Activated gamma-delta T cell (primary cell): ENCODE measurements at regions not wholly inside any gene's neighbourhood (a gene's known extent, or its start where the extent isn't known, plus 50 kb on each side); places are given as distances from the start of the nearest gene placed in this dataset.
"Not testable (repeated sequence)": the region's sequence is repeated elsewhere in the genome, so short reads cannot be mapped to it uniquely, and the experiment has no call there.

ENCODE experiments used
- DNase-seq: peaks from one replicate; lab custom pipeline; 2025; lab: John Stamatoyannopoulos, UW

DNA sequence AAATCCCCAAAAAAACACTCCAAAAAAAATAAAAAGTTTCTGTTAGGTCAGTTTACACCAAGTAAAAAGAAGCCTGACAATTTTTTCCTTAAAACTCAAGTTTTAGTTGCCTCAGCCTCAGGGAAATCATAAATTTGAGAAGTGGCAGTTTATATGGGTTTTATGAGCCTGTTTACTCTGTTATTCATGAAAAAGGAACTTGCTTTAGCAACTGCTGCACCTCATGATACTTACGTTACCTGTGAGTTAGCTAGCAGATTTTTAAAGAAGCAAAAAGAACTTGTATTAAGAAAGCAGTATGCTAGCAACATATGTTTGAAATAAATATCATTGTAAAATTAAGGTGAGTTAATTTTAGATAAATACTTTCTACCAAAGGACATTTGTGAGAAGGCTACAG lies 1264.5 kb upstream of the PHF14 start:
- no peak for DNase-seq

- no peak for DNase-seq
Observed at GRCh38 chr7:9711259-9711918, 1262.3 kb upstream of the PHF14 start.

DNA sequence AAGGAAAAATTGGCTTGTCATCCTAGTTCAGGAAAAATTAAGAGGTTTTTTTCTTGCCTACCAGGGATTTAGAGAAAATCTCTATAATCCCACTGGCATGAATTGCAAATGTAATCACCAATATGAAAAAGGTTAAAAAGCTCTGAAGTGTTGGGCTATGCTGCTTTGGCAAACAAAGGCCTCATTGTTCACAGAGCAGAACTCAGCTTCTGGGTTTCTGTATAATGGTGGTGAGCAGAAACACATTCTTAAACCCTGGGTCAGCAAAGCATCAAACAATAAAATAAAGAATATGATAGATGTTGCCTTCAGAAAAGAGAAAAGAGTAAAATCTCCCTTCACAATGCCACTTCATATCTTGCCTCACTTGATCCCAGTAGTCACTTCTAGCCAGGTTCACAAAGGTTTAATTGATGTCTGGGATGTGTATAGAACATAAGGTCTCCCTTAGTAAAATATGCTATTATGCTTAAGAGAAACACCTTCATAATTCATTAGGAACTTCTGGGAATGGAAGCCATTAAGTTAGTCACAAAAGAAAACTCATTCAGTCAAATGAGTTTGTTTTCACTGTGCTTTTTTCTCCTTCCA lies 1255.5 kb upstream of the PHF14 start:
- no peak for DNase-seq

- DNase-seq = no peak
Observed at GRCh38 chr7:9719303-9719702, 1254.4 kb upstream of the PHF14 start.

GRCh38 chr7:9719721-9720120 lies 1254.0 kb upstream of the PHF14 start:
- DNase-seq = no peak

DNA sequence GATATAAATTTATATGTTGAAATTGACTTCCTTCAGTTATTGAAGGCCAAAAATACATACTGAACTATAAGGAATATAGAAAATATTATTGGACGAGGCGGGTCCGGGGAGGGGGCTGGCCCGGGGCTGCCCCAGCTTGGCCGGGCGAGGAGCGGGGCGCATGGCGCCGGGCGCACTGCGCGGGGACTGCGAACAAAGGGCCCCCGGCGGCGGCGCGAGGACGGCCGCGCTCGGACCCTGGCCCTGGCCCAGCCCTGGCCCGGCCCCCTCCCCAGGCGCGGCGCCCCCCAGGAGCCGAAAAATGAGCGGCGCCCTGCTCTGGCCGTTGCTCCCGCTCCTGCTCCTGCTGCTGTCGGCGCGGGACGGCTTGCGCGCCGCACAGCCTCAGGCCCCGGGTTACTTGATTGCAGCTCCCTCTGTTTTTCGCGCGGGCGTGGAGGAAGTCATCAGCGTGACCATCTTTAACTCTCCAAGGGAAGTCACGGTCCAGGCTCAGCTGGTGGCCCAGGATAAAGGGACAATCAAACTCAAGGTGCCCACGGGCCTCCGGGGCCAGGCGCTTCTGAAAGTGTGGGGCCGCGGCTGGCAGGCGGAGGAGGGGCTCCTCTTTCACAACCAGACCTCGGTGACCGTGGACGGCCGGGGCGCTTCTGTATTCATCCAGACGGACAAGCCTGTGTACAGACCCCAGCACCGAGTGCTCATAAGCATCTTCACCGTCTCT lies 1247.6 kb upstream of the PHF14 start:
- not testable (repeated sequence) for DNase-seq

DNA sequence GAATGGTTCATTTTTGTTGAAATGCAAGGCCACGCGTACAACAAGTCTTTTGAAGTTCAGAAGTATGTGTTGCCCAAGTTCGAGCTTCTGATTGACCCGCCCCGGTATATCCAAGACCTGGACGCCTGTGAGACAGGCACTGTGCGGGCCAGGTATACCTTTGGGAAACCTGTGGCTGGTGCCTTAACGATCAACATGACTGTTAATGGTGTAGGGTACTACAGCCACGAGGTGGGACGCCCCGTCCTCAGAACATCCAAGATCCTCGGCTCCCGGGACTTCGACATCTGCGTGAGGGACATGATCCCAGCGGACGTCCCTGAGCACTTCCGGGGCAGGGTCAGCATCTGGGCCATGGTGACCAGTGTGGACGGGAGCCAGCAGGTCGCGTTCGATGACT lies 1246.9 kb upstream of the PHF14 start:
- DNase-seq = not testable (repeated sequence)

DNA sequence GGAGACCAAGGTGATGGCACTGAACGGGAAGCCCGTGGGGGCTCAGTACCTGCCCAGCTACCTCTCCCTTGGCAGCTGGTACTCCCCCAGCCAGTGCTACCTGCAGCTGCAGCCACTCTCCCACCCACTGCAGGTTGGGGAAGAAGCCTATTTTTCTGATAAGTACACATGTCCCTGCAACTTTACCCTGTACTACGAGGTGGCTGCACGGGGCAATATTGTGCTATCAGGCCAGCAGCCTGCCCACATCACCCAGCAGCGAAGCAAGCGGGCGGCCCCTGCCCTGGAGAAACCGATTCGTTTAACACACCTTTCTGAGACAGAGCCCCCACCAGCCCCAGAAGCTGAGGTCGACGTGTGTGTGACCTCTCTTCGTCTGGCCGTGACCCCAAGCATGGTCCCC lies 1246.2 kb upstream of the PHF14 start:
- DNase-seq = not testable (repeated sequence)

- not testable (repeated sequence) for DNase-seq
Observed at GRCh38 chr7:9728014-9728657, 1245.5 kb upstream of the PHF14 start.

- no peak for DNase-seq
Observed at GRCh38 chr7:9752033-9752432, 1221.6 kb upstream of the PHF14 start.

DNA sequence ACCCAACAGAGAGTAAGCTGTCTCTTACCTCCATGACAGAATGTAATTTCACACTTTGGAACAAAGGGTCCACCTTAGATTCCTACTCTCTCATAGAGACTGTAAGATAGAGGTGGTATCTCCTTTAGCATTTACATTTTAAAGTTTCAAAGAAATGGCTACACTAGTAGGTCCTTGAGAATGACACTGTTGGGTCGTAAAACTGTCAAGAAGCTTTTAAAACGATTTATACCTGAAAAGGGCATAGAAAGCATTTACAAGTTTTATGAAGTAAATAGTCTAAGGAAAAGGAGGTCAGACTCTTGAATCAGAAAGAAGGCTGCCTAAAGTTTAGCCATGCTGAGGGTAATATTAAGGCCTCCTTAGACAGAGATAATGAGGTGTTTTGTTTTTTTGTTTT lies 1212.4 kb upstream of the PHF14 start:
- no peak for DNase-seq

- DNase-seq = no peak
Observed at GRCh38 chr7:9776900-9777299, 1196.8 kb upstream of the PHF14 start.

DNA sequence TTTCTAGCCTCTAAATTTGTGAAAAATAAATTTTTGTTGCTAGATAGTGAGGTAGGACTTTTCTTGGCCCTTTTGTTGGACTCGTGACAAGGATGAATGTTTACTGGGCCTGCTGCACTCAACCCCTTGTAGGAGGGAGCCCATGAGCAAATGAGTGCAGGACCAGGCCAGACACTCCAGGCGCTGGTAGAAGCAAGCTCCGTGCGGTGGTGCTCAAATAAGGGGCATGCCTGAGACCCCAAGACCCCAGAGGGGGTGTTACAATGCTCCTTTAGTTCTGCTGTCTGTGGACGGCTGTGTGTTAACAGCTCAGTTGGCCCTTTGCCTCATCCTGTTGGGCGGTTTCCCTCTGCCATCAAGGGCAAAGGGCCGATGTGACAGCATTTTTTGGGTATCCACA lies 1195.3 kb upstream of the PHF14 start:
- no peak for DNase-seq

GRCh38 chr7:9781710-9782109 lies 1192.0 kb upstream of the PHF14 start:
- DNase-seq = no peak

GRCh38 chr7:9782275-9782674 lies 1191.4 kb upstream of the PHF14 start:
- no peak for DNase-seq

- DNase-seq = no peak
Observed at GRCh38 chr7:9785211-9785610, 1188.5 kb upstream of the PHF14 start.

DNA sequence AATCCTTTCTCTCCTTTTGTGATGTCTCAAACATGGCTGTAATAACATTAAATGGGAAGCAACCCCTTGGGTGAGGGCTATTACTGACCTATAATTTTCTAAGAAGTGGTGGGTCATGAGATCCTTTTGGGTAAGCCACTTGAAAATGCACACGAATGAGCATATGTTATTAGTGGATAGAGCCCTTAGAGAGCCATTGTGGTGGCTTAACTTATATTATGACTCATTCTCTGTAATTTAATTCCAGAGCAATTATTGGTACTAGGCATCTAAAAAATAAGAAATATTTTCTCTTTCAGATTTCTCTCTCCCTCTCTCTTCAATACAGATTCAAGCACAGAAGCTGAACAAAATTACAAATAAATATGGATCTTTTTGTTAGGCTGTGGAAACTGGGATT lies 1177.4 kb upstream of the PHF14 start:
- no peak for DNase-seq

GRCh38 chr7:9822458-9823290 lies 1151.0 kb upstream of the PHF14 start:
- DNase-seq = no peak

DNA sequence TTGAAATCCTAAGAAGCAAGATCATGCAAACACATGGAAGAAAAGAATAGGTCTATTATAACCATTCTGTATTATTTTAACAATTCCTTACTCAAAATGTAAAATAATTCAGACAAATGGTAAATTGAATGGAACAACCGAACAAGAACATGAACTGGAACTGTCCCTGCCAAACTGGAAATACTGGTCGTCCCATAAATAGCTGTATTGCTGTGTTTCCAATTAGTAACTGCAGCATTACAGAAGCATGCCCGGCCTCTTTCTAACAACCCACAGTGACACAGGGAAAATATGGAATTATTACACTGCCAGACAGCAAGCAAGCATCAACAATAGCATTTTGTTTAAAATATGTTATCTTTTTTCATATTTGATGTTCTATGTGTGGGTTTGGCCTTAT lies 1138.5 kb upstream of the PHF14 start:
- no peak for DNase-seq

GRCh38 chr7:9836671-9837070 lies 1137.0 kb upstream of the PHF14 start:
- DNase-seq = no peak

DNA sequence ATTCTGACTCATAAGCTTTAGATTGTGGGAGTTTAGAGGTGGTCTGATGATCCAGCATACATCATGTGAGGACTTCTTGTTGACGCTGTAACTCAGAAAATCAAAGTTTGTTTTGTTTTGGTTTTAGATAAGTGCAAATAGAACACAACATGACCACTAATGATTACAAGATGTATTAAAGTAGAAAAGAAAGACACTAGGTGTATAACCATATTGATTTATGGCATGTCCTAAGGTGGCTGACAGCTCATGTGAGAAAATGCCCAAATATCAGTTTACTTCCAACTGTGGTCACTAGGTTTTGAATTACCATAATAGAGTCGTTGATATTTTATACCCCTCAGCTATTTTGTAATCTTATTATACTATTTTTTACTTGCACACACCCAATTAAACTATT lies 1131.4 kb upstream of the PHF14 start:
- no peak for DNase-seq

DNA sequence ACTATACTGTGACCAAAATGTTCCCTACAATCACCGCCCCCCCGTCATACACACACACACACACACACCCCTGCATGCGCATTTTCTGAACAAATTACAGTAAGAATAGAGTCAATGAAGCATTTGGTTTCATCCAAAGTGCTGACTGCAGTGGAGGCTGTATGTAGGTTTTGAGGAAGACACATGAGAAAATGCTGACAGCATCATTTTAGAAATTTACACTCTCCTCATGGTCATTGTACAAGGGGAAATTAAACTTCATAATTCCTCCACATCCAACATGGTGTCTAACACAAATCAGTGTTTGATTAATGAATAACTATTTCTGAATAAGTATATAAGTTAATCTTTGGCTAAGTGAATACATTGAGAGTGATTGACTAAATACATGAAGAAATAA lies 1126.8 kb upstream of the PHF14 start:
- no peak for DNase-seq
